GM21576 (cell line): ENCODE measurements at regions not wholly inside any gene's neighbourhood (a gene's known extent, or its start where the extent isn't known, plus 50 kb on each side); places are given as distances from the start of the nearest gene placed in this dataset.
A peak's percentile ranks its signal among the peaks of the same experiment; 100 is the strongest.
"Not testable (repeated sequence)": the region's sequence is repeated elsewhere in the genome, so short reads cannot be mapped to it uniquely, and the experiment has no call there.

ENCODE experiments used
- ATAC-seq: cut with Tn5 transposase; IDR thresholded peaks from one replicate; pipeline ENCODE4 v1.9.1; 2021; ENCODE audit warnings: mild to moderate bottlenecking, moderate library complexity; ENCODE audit not compliant: unreplicated experiment

DNA sequence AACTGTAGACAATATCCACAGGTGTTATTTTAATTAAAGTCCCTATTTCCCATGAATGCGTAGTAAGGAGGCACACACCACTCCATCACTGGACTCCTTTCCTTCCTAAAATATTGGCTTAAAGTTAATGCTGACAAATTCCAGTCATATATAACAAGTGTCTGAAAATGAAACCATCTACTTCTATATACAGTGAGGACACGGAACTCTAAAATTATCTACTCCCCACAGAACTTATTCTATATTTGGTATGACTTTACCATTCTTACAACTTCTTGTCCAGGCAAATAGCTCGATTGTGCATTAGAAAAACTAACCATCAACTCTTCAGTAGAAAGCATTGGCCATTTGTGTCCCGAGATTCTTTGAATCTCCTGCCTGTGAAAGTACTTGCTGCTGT lies 1560.2 kb downstream of the EFNB2 start:
- peak; percentile 72 for ATAC-seq

DNA sequence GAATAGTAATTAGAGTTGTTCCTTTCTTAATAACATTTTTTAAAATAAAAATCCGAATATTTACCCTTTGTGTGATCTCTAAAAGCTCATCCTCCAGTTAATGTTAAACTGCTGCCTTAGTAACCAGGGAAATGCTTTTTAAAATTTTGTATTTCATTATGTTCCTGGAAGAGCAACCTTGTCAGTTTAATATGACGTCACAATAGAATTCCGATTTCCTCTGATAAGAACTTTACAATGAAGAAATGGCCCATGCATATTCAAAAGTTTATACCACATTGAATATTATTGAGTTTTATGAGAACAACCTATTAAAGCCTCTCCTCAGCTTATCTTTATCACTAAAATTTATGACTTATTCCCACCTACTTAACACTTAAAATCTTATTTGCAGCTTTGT lies 1566.6 kb downstream of the EFNB2 start:
- ATAC-seq: no peak

GRCh38 chr13:104967836-104968630 lies 1567.4 kb downstream of the EFNB2 start:
- no peak for ATAC-seq

DNA sequence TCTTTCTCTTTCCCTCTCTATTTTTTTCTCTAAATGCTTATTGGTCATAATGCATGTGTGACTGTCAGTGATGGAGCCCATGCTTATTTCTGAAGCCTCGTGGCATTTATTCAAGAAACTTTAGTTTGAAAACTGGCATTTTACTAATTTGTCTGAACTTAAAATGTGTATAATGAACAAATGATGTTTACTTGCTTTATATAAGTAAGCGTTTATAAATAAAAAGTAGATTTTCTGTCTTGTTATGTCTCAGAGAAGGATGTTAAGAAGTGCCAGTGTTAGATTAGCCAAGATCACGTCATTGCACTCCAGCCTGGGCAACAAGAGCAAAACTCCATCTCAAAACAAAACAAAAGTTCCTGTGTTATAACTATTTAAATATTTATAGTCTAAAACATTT lies 1568.1 kb downstream of the EFNB2 start:
- no peak for ATAC-seq

- ATAC-seq: no peak
Measured at GRCh38 chr13:104962411-104962810, 1573.1 kb downstream of the EFNB2 start.

GRCh38 chr13:104961246-104961645 lies 1574.2 kb downstream of the EFNB2 start:
- ATAC-seq: no peak

DNA sequence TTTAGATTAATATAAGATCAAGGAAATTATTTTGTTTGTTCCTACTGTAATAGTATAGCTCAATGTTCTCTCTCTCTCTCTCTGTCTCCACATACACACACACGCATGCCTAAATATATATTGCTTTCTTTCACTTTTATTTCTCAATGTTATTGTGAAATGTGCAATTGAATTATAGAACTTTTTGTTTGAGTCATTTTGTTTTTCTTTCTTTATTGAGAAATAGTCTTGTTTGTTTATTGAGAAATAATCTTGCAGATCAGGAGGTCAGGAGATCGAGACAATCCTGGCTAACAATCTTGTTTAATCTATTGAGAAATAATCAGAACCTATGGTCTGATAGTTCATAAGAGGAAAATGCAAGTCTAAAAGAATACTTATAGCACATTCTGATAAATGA lies 1581.3 kb downstream of the EFNB2 start:
- ATAC-seq: no peak

DNA sequence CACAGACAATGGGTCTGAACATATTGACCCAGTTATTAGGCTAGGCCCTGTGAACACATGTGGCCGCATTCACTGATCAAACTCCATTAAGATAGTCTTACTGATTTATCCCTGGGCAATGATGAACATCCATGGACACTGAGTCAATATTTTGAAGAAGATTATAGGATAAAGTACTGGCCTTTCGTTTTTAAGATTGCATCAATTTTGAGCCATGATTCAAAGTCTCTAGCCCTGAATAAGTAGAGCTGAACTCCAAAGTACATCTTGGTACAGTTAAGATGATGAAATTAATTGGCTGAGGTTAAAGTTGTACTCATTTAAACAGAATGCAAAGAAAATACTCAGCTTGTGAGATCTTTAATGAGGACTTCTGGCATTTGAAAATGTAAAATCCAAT lies 1581.9 kb downstream of the EFNB2 start:
- ATAC-seq: no peak

DNA sequence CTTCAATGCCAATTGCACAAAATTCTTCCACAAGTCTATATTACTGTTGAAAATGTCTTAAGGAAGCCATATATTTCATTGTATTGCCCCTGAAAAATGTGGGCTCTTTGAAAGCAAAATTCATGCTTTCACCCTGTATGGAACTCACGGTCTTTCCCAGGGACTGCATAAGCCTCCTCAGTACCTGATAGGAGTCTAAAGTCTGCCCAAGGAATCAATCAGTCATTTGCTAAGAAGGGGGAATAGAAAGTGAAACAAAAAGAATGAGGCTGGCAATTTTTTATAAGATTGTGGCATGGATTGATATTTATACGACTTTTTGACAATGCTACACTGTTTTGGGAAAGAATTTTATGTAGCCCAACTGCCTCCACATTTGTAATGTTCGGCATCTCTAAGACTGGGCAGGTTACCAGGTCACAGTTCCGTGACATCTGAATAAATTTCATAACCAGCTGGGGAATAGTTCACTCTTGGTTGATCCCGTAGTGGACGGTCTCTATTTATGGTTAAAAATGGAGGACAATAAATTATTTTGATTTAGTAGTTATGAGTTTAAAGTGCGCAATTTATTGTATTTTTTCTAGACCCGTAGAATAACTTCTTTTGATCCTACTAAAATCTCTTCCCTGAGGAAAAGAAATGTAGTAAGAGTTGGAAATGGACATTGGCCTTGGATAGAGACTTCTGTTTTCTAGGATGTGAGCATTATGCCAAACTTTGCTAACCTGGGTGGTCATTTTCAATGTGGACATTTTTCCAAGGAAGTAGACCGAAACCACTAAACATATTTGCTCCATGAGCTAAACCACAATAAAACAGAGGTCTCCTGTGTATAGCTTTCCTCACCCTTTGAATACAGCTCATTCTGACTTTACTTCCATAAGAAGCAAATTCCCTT lies 1585.4 kb downstream of the EFNB2 start:
- no peak for ATAC-seq

DNA sequence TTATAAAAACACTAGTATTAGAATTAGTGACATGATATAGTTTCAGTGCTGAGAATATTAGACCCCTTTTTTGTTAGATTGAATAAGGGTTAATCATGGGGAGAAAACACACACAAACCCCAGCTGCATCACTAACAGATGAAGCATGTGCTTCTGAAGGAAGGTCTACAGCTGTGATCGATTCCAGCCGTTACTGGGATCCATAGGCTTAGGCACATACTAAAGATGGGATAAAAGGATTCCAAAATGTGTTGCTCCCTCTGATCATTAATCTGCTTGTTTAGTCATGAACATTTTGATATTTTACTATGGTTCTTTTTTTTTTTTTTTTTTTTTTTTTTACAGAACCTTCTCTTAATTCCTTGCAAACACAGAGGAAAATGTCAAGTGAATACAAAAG lies 1591.3 kb downstream of the EFNB2 start:
- ATAC-seq: no peak

DNA sequence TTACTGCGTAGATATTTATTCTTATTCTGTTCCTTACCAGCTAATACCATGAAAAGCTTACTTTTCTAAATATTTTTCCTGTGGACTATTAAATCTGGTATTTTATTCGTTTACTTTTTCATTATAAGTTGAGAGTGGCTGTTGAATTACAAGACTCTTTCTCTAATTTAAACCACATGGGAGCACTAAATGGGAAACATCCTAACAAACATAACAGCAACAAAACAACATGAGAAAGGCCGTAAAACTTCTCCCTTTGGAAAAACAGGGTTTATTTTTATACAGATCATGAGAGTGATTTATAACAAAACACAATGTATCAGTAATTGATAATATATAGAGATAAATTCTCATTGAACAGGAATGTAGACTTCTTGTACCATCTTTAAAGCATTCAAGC lies 1592.1 kb downstream of the EFNB2 start:
- ATAC-seq: no peak

- ATAC-seq: no peak
Measured at GRCh38 chr13:104937881-104938280, 1597.6 kb downstream of the EFNB2 start.

GRCh38 chr13:104936304-104936703 lies 1599.2 kb downstream of the EFNB2 start:
- no peak for ATAC-seq

GRCh38 chr13:104920513-104920912 lies 1614.9 kb downstream of the EFNB2 start:
- not testable (repeated sequence) for ATAC-seq

GRCh38 chr13:104920091-104920490 lies 1615.4 kb downstream of the EFNB2 start:
- ATAC-seq: no peak

GRCh38 chr13:104900191-104900817 lies 1635.2 kb downstream of the EFNB2 start:
- no peak for ATAC-seq

GRCh38 chr13:104898484-104898883 lies 1637.0 kb downstream of the EFNB2 start:
- no peak for ATAC-seq

- no peak for ATAC-seq
Measured at GRCh38 chr13:104895521-104895920, 1639.9 kb downstream of the EFNB2 start.

DNA sequence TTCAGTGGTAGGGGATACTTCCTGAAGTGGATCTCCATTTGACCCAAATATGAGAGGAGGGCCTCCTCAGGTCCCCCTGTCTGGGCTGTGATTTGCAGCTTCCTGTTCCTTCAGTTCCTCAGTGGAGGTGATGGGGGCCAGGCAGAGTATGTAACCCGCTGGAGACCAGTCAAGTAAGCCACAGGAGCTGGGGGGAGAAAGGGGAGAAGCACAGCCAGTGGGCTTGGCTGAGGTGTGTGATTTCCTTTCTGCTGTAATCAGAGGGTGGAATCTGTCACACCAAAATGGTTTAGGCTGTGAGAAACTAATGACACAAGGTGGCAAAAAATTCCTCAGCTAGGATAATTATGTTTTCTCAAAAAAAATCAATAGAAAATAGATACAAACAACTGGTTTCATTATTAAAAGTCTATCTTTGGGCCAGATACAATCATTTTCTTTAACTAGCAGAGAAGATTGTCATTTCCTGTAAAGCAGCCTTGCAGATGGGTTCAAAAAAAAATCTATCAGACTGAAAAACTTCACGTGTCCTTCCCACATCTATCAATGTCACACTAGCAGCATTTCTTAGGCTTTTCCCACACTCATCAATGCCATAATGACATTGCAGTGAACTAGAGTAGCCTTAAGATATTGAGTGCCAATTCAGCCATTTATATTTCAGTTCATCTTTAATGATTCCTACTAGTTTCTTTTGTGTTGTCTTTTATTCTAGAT lies 1660.3 kb downstream of the EFNB2 start:
- no peak for ATAC-seq

DNA sequence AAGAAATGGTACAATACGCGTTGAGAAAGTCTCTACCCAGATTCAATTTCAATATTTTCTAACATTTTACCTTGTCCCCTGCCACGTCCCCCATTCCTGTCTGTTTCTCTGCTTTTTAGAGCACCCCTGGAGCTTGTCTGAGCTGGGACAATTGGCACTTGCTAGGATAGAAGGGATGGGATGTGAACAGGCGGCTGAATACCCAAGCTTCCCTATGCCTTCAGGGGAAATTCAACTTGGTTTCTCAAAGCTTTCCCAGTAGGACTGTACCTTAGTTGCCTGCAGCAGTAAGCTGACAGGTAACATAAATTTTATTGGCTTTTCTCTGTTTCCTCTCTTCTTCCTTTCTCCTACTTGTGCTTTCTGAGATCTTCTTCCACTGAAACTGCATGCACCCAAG lies 1663.3 kb downstream of the EFNB2 start:
- no peak for ATAC-seq

- ATAC-seq: no peak
Measured at GRCh38 chr13:104871456-104871855, 1664.0 kb downstream of the EFNB2 start.
